SHP77 (cell line): ENCODE measurements at regions not wholly inside any gene's neighbourhood (a gene's known extent, or its start where the extent isn't known, plus 50 kb on each side); places are given as distances from the start of the nearest gene placed in this dataset.
"Not testable (repeated sequence)": the region's sequence is repeated elsewhere in the genome, so short reads cannot be mapped to it uniquely, and the experiment has no call there.

Experiments
- DNase-seq, 2 experiments: peaks; one replicate each; lab custom pipeline; 2025; lab: John Stamatoyannopoulos, UW

GRCh38 chr18:71238974-71239624 lies 950.3 kb downstream of the SOCS6 start:
- no peak for DNase-seq

GRCh38 chr18:71237641-71238040 lies 948.8 kb downstream of the SOCS6 start:
- no peak for DNase-seq

- no peak for DNase-seq
Observed at GRCh38 chr18:71233177-71233576, 944.3 kb downstream of the SOCS6 start.

DNA sequence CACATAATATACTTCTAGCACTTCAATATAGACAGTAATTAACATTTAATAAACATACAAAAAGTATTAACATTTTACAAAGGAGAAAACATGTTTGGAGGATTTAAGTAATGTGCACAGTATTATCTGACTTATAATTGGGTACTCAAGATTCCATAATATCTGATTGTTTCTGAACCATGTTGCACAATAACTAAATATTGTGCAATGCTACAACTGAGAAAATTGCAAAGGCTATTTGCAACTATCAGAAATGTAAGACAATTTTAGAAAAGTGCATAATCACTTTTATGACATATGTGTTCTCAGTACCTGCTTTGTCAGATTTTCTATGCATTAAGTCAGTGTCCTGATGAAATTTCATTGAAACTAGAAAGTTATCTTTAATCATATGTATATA lies 934.6 kb downstream of the SOCS6 start:
- no peak for DNase-seq

- DNase-seq: no peak
Observed at GRCh38 chr18:71221405-71221804, 932.6 kb downstream of the SOCS6 start.

DNA sequence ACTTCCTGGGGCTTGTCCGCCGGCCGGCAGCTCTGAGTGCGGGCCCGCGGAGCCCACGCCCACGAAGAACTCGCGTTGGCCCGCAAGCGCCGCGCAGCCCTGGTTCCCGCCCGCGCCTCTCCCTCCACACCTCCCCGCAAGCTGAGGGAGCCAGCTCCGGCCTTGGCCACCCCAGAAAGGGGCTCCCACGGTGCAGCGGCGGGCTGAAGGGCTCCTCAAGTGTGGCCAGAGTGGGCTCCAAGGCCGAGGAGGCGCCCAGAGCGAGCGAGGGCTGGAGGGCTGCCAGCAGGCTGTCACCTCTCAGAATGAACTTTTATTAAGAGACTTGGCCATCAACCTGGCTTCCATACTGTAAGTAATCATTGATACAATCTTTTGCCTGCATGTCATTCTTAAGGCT lies 923.9 kb downstream of the SOCS6 start:
- DNase-seq: not testable (repeated sequence)

DNA sequence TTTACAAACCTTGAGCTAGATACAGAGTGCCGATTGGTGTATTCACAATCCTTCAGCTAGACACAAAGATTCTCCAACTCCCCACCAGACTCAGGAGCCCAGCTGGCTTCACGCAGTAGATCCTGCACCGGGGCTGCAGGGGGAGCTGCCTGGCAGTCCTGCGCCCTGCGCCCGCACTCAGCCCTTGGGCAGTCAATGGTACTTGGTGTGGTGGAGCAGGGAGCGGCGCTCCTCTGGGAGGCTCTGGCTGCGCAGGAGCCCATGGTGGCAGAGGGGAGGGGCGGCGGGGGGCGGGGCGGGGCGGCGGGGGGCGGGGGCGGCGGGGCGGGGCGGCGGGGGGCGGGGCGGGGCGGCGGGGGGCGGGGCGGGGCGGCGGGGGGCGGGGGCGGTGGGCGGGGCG lies 923.4 kb downstream of the SOCS6 start:
- no peak for DNase-seq

- DNase-seq: no peak
Observed at GRCh38 chr18:71209944-71210343, 921.1 kb downstream of the SOCS6 start.

GRCh38 chr18:71194438-71194837 lies 905.6 kb downstream of the SOCS6 start:
- DNase-seq: no peak

GRCh38 chr18:71189581-71189980 lies 900.7 kb downstream of the SOCS6 start:
- DNase-seq: no peak

DNA sequence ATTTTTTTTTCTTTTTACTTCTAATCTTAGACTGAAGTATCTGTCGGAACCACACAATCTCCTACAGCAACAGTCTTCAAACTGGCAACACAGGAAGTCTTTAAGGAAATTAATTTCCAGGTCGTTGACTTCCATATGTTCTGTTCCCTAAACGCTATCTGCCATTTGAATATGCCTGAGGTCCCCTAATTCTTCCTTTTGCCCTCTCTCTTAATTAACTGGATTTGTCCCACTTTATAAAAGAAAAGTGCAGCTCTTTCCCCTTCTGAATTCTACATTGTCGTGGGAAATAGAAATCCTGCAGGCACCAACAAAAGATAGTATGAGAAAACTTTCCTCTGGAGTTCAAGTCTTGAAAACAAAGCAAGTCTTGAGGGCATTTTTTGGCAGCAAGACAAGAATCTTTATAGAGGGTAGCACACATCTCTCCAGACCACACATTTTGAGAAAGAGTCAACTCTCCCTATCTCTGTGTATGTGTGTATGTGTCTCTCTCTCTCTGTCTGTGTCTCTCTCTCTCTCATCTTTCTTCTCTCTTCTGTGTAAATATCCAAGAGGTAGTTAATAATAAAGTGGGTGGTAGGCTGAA lies 879.8 kb downstream of the SOCS6 start:
- DNase-seq: no peak

DNA sequence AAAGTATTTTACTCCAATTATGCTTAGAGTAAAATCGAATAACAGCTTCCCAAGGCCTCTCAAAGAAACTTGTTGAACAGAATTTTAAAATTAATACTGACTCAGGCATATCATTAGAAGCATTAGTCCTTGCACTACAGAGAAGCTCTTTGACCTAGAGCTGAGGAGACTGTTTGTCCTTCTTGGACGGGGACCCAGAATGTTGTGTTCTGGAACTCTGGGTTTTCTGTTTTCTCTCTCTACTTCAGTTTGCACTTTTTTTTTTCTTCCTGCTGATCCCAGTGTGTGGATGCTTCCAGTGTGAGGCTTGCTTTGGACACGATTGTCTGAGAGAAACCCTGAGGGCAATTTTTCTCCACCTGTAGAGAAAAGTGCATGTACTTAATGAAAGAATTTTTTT lies 847.6 kb downstream of the SOCS6 start:
- DNase-seq: no peak

DNA sequence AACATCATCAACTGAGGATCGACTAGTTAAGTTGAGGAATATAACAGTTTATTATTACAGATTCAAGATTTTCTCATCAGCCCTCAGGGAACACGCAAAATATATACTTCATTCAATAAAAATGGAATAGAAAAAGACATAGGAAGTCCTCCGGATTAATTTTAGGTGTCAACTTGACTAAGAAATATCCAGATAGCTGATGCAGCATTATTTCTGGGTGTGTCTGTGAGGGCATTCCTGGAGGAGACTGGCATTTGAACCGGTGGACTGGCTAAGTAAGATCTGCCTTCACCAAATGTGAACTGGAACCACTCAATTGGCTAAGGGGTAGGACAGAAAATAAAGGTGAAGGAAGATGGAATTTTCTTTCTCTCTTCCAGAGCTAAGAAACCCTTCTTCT lies 845.3 kb downstream of the SOCS6 start:
- DNase-seq: no peak

- no peak for DNase-seq
Observed at GRCh38 chr18:71131918-71132317, 843.1 kb downstream of the SOCS6 start.

GRCh38 chr18:71130351-71130750 lies 841.5 kb downstream of the SOCS6 start:
- DNase-seq: no peak

GRCh38 chr18:71125581-71125980 lies 836.7 kb downstream of the SOCS6 start:
- DNase-seq: no peak

- DNase-seq: peak; percentile 51 to 54
Observed at GRCh38 chr18:71116535-71116934, 827.7 kb downstream of the SOCS6 start.

DNA sequence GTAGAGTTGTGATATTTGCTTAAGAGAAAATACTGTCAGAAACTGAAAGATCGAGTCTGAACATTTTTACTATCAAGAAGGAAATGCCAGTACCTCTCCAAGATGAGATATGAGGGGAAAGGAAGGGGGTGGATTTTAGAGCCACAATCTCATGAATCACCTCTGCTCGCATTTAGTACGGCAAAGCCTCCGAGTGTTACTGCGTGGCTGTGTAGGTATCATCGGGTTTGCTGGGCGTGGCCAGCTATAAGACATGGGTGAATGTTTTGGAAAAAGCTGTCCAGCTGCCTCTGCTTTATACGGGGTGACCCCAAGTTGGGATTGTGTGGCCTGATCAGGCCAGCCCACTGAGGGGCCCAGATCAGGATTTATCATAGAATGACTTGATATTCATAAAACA lies 826.4 kb downstream of the SOCS6 start:
- DNase-seq: peak; percentile 79 to 93

GRCh38 chr18:71114550-71115210 lies 825.8 kb downstream of the SOCS6 start:
- DNase-seq: peak; percentile 82 to 90

DNA sequence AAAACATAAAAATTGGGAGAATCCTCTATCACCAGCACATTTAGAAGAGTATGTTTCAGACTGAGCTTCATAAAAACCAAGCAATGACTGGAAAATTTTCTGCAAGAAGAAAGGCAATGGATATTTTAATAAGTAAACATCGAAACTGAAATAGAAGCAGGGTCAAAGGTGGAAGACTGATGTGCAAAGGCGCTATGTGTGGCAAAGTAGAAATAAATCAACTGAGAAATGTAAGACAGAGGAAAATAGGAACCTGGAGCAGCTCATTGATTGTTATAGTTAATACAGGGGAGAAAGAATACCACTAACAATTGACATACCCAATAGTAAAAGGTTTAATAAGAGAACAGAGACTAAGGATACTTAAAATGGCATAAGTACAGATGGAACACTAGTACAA lies 818.4 kb downstream of the SOCS6 start:
- DNase-seq: no peak

DNA sequence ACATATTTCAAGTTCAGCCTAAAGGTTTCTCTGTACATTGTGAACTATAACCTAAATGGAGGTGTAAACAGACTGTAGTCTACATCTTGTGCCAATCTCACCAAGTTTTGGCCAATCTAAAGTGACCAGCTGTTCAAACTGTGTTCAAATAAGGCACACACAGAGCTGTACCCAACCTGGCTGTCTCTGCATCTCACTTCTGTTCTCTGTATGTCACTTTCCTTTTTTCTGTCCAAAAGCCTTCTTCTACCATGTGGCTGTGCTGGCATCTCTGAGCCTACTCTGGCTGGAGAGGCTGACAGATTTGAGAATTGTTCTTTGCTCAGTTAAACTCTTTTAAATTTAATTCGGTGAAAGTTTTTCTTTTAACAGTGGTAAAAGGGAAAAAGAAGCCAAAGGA lies 817.9 kb downstream of the SOCS6 start:
- DNase-seq: peak in 1 of 2 experiments; percentile 2

- no peak for DNase-seq
Observed at GRCh38 chr18:71105994-71106546, 817.2 kb downstream of the SOCS6 start.
